Liver (tissue), 8 donors: ENCODE measurements at regions not wholly inside any gene's neighbourhood (a gene's known extent, or its start where the extent isn't known, plus 50 kb on each side); places are given as distances from the start of the nearest gene placed in this dataset.

Source experiments
- DNase-seq: peaks from one replicate; pipeline ENCODE4 v3.0.0-alpha.2; 2017; ENCODE audit warnings: low spot score
- H3K27ac ChIP-seq, 2 donors: one replicate each; pipeline ENCODE4 v1.7.0; 2013; ENCODE audit warnings: inconsistent platforms in 2 of 2, low read length in 2 of 2, control low read depth in 1 of 2, low read depth in 1 of 2, mild to moderate bottlenecking in 1 of 2
- H3K27me3 ChIP-seq, 4 donors: one replicate each; pipeline versions ENCODE4 v1.6.1 to v1.7.0; 2013; ENCODE audit warnings: low read length in 3 of 4, inconsistent platforms in 1 of 4, mild to moderate bottlenecking in 1 of 4, moderate library complexity in 1 of 4; ENCODE audit not compliant: control insufficient read depth in 4 of 4, insufficient read depth in 4 of 4
- H3K36me3 ChIP-seq, 4 donors: one replicate each; pipeline versions ENCODE4 v1.6.1 to v1.7.0; 2013; ENCODE audit warnings: low read length in 3 of 4, mild to moderate bottlenecking in 3 of 4, low read depth in 1 of 4, moderate library complexity in 1 of 4; ENCODE audit not compliant: control insufficient read depth in 4 of 4, insufficient read depth in 3 of 4
- H3K4me1 ChIP-seq, 4 donors: one replicate each; pipeline versions ENCODE4 v1.6.1 to v1.7.0; 2013; ENCODE audit warnings: low read length in 3 of 4, mild to moderate bottlenecking in 3 of 4, moderate library complexity in 1 of 4; ENCODE audit not compliant: control insufficient read depth in 4 of 4, insufficient read depth in 4 of 4
- H3K4me3 ChIP-seq, 3 donors: one replicate each; pipeline versions ENCODE4 v1.6.1 to v1.7.0; 2013; ENCODE audit warnings: low read length in 3 of 3, control low read depth in 1 of 3, low read depth in 1 of 3, mild to moderate bottlenecking in 1 of 3
- H3K9ac ChIP-seq, 2 donors: one replicate each; pipeline ENCODE4 v1.7.0; 2013; ENCODE audit warnings: low read length in 2 of 2, mild to moderate bottlenecking in 2 of 2, moderate library complexity in 2 of 2, control low read depth in 1 of 2, low read depth in 1 of 2
- H3K9me3 ChIP-seq, 4 donors: one replicate each; pipeline versions ENCODE4 v1.6.1 to v1.7.0; 2013; ENCODE audit warnings: low read length in 3 of 4; ENCODE audit not compliant: control insufficient read depth in 4 of 4
- CTCF ChIP-seq: fragments of 150-350 bp; IDR thresholded peaks from 2 replicates; pipeline ENCODE4 v1.5.1; 2017; ENCODE audit warnings: improper control_type of control experiment, low read depth, low read length; ENCODE audit not compliant: missing input control
- EGR1 ChIP-seq, 2 donors: IDR thresholded peaks; 2 replicates each; pipeline ENCODE4 v1.6.1; 2016 to 2018; ENCODE audit warnings: antibody characterized with exemption in 2 of 2, low read depth in 2 of 2
- FOXA1 ChIP-seq: IDR thresholded peaks from 2 replicates; pipeline ENCODE4 v1.6.1; 2016; ENCODE audit warnings: antibody characterized with exemption
- FOXA2 ChIP-seq: IDR thresholded peaks from 2 replicates; pipeline ENCODE4 v1.6.1; 2016; ENCODE audit warnings: antibody characterized with exemption
- GABPA ChIP-seq, 2 donors: IDR thresholded peaks in 1 of 2; conservative IDR thresholded peaks in 1 of 2; 2 replicates each; pipeline ENCODE4 v1.6.1; 2016; ENCODE audit warnings: antibody characterized with exemption in 2 of 2, mild to moderate bottlenecking in 1 of 2, moderate library complexity in 1 of 2
- HNF4A ChIP-seq, 2 donors: conservative IDR thresholded peaks; 2 replicates each; pipeline ENCODE4 v1.6.1; 2016; ENCODE audit warnings: antibody characterized with exemption in 2 of 2, mild to moderate bottlenecking in 2 of 2
- HNF4G ChIP-seq: IDR thresholded peaks from 2 replicates; pipeline ENCODE4 v1.6.1; 2016; ENCODE audit warnings: antibody characterized with exemption
- JUND ChIP-seq, 2 donors: IDR thresholded peaks; 2 replicates each; pipeline ENCODE4 v1.6.1; 2016; ENCODE audit warnings: antibody characterized with exemption in 2 of 2
- MAX ChIP-seq: IDR thresholded peaks from 2 replicates; pipeline ENCODE4 v1.6.1; 2016; ENCODE audit warnings: antibody characterized with exemption
- NR2F2 ChIP-seq: IDR thresholded peaks from 2 replicates; pipeline ENCODE4 v1.6.1; 2016; ENCODE audit warnings: antibody characterized with exemption
- REST ChIP-seq: IDR thresholded peaks from 2 replicates; pipeline ENCODE4 v1.6.1; 2016; ENCODE audit warnings: antibody characterized with exemption, mild to moderate bottlenecking
- SP1 ChIP-seq: IDR thresholded peaks from 2 replicates; pipeline ENCODE4 v1.6.1; 2018; ENCODE audit warnings: antibody characterized with exemption, mild to moderate bottlenecking
- TAF1 ChIP-seq: conservative IDR thresholded peaks from 2 replicates; pipeline ENCODE4 v1.6.1; 2016; ENCODE audit warnings: antibody characterized with exemption, mild to moderate bottlenecking
- YY1 ChIP-seq: IDR thresholded peaks from 2 replicates; pipeline ENCODE4 v1.6.1; 2016; ENCODE audit warnings: antibody characterized with exemption, mild to moderate bottlenecking
- ZBTB33 ChIP-seq: IDR thresholded peaks from 2 replicates; pipeline ENCODE4 v1.6.1; 2016; ENCODE audit warnings: antibody characterized with exemption
- WGBS: extraction: QIAGEN DNeasy Blood & Tissue Kit; methylation state at CpG from one replicate; pipeline ENCODE4 v1.1.7; 2013; 5-methylcytosine and 5-hydroxymethylcytosine counted together
- donor health status: healthy.
- donor health status: healthy.
- donor health status: healthy.
- donor health status: healthy.
- donor health status: healthy.

- Histone ChIP-seq H3K27ac (no peak overlapping the region), H3K9me3 (no peaks in the 10 kb centered on the region), H3K27me3 (no peaks in the 10 kb centered on the region), H3K4me3 (no peak overlapping the region), H3K36me3 (no peaks in the 10 kb centered on the region), H3K4me1 (no peaks in the 10 kb centered on the region), H3K9ac (no peak overlapping the region)
- no peak for DNase-seq
- TF ChIP-seq NR2F2 (no peak), YY1 (no peak), JUND (IDR thresholded peaks at IDR 0.05) (no peak), REST (no peak), MAX (no peak), EGR1 (IDR thresholded peaks at IDR 0.05; ENCODE audit: low read depth in 2 of 2) (no peak), ZBTB33 (no peak), GABPA (IDR thresholded peaks at IDR 0.05 in 1 of 2, conservative IDR thresholded peaks at IDR 0.05 in 1 of 2) (no peak), HNF4G (no peak), TAF1 (no peak), FOXA2 (no peak), HNF4A (conservative IDR thresholded peaks at IDR 0.05) (no peak), SP1 (no peak), CTCF (no peak), FOXA1 (no peak)
Observed at GRCh38 chr11:23359297-23359696, 499.0 kb upstream of the CCDC179 start.

- no peaks in the 10 kb centered on the region for H3K9me3 ChIP-seq
- H3K27me3 ChIP-seq: no peaks in the 10 kb centered on the region
- H3K4me3 ChIP-seq: no peak overlapping the region
- H3K4me1 ChIP-seq: no peaks in the 10 kb centered on the region
- TF ChIP-seq EGR1 (IDR thresholded peaks at IDR 0.05; ENCODE audit: low read depth in 2 of 2) (no peak), NR2F2 (no peak), MAX (no peak)
- H3K9ac ChIP-seq: no peak overlapping the region
- no peaks in the 10 kb centered on the region for H3K36me3 ChIP-seq
- WGBS: 87% methylated on average over 3 of the region's 3 CpGs
- no peak for DNase-seq
- H3K27ac ChIP-seq: no peak overlapping the region
Observed at GRCh38 chr11:23364076-23364475, 503.8 kb upstream of the CCDC179 start.
